ENCODE measurements at regions not wholly inside any gene's neighbourhood (a gene's known extent, or its start where the extent isn't known, plus 50 kb on each side); places are given as distances from the start of the nearest gene placed in this dataset.

DNA sequence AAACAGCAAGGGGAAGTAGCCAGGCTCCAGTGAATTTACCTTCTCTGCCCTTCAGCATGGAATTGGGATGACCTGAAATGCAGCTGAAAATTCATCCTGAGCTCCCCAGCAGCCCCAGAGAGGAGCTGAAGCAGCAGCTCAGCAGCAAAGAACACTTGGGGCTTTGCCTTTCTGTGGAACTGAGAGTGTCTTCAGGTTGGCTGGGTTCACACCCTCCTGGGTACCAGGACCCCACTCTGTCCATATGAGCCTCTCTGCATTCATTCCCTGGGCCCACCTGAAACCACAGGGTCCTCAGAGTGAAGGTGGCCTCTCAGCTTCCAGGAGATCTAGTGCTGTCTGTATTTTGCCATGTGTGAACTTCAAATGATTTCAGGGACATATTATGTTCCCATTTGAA, 429.2 kb downstream of the MN1 start:
- TF ChIP-seq FOXP2 (optimal IDR thresholded peaks at IDR 0.05; ENCODE audit: borderline replicate concordance, extremely low read depth, extremely low read length, insufficient read depth) (no peak), POLR2AphosphoS5 (IDR thresholded peaks at IDR 0.05; ENCODE audit: low read depth, low read length) (no peak), TAF1 (IDR thresholded peaks at IDR 0.05; ENCODE audit: borderline replicate concordance, insufficient read depth, low read length) (no peak), SIN3A (IDR thresholded peaks at IDR 0.05; ENCODE audit: borderline replicate concordance, insufficient read depth, low read length) (no peak)
- TF ChIP-seq, protein P1, sequence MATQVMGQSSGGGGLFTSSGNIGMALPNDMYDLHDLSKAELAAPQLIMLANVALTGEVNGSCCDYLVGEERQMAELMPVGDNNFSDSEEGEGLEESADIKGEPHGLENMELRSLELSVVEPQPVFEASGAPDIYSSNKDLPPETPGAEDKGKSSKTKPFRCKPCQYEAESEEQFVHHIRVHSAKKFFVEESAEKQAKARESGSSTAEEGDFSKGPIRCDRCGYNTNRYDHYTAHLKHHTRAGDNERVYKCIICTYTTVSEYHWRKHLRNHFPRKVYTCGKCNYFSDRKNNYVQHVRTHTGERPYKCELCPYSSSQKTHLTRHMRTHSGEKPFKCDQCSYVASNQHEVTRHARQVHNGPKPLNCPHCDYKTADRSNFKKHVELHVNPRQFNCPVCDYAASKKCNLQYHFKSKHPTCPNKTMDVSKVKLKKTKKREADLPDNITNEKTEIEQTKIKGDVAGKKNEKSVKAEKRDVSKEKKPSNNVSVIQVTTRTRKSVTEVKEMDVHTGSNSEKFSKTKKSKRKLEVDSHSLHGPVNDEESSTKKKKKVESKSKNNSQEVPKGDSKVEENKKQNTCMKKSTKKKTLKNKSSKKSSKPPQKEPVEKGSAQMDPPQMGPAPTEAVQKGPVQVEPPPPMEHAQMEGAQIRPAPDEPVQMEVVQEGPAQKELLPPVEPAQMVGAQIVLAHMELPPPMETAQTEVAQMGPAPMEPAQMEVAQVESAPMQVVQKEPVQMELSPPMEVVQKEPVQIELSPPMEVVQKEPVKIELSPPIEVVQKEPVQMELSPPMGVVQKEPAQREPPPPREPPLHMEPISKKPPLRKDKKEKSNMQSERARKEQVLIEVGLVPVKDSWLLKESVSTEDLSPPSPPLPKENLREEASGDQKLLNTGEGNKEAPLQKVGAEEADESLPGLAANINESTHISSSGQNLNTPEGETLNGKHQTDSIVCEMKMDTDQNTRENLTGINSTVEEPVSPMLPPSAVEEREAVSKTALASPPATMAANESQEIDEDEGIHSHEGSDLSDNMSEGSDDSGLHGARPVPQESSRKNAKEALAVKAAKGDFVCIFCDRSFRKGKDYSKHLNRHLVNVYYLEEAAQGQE (IDR thresholded peaks at IDR 0.05; ENCODE audit: insufficient read depth in 1 of 2, low read depth in 2 of 2, low read length in 2 of 2) = no peak

DNA sequence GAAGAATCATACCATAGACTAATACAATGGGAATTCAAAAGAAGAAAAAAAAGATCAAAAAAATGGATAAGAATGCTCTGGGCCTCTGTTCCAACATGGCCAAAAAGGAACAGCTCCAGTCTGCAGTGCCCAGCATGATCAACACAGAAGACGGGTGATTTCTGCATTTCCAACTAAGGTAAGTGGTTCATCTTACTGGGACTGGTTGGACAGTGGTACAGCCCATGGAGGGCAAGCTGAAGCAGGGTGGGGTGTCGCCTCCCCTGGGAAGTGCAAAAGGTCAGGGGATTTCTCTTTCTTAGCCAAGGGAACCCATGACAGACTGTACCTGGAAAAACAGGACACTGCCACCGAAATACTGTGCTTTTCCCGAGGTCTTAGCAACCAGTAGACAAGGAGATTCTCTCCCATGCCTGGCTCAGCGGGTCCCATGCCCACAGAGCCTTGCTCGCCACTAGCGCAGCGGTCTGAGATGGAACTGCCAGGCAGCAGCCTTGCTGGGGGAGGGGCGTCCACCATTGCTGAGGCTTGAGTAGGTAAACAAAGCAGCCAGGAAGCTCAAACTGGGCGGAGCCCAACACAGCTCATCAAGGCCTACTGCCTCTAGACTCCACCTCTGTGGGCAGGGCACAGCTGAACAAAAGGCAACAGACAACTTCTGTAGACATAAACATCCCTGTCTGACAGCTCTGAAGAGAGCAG, 428.4 kb downstream of the MN1 start:
- TF ChIP-seq TAF1 (IDR thresholded peaks at IDR 0.05; ENCODE audit: borderline replicate concordance, insufficient read depth, low read length) (no peak), FOXP2 (optimal IDR thresholded peaks at IDR 0.05; ENCODE audit: borderline replicate concordance, extremely low read depth, extremely low read length, insufficient read depth) (no peak), POLR2AphosphoS5 (IDR thresholded peaks at IDR 0.05; ENCODE audit: low read depth, low read length) (no peak), SIN3A (IDR thresholded peaks at IDR 0.05; ENCODE audit: borderline replicate concordance, insufficient read depth, low read length) (no peak)
- TF ChIP-seq, protein P1 (IDR thresholded peaks at IDR 0.05; ENCODE audit: insufficient read depth in 1 of 2, low read depth in 2 of 2, low read length in 2 of 2) = no peak

DNA sequence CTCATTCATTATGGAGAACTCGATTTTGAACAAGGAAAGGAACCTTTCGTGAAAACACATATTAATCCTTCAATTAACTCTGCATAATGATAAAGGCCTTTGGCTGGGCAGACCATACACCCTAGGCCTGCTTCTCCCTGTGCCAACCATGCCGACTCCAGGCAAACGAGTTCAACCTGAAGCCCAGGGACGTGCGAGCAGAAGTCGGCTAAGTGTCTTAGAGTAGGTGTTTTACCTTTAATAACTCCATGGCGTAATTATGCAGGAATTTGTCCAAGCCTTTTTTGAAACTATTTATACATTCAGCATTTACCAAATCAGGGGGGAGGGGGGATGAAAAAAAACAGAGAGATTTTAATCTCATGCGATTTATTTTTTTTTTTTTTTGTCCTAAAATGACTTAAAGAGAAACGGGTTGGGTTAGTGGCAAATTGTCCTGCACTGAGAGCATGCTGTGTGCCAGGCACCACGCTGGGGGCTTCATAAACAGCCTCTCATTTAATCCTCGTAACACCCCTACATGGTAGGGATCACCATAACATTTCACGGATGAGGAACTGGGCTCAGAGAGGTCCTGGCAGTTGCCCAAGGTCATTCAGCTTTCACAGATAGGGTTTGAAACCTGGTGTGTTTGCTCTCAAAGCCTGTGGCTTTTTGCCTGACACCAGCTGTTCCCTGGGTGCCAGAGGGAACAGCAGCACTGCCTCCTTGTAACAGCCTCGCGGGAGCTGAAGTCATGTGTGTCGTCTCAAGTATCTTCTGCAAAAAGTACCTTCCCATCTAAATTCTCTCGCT, 423.9 kb downstream of the MN1 start:
- TF ChIP-seq SIN3A (IDR thresholded peaks at IDR 0.05; ENCODE audit: borderline replicate concordance, insufficient read depth, low read length) (no peak), POLR2AphosphoS5 (IDR thresholded peaks at IDR 0.05; ENCODE audit: low read depth, low read length) (no peak), FOXP2 (optimal IDR thresholded peaks at IDR 0.05; ENCODE audit: borderline replicate concordance, extremely low read depth, extremely low read length, insufficient read depth) (no peak), TAF1 (IDR thresholded peaks at IDR 0.05; ENCODE audit: borderline replicate concordance, insufficient read depth, low read length) (no peak)
- TF ChIP-seq, protein P1 (IDR thresholded peaks at IDR 0.05; ENCODE audit: insufficient read depth in 1 of 2, low read depth in 2 of 2, low read length in 2 of 2) = no peak

DNA sequence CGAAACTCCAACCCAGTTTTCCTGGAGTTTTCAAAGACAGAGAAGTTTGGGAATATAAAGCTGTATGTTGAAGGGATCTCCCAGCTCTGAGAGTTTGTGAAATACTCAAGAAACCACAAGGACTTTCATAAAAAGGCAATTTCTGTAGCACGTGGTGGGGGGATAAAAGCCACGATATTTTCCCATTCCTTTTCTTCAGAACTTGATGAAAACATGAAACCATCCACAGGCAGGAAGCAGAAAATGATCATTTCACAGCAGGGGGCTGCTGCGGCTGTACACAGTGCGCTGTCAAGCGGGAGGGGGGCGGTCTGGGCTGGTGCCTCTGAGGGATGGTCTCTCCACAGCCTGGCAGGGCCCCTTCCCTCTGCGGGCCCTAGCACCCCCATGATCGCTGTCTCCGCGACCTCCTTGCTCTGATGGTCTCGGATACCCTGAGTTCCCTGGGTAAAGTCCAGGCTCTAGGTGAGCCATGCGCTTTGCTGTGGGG, 423.2 kb downstream of the MN1 start:
- TF ChIP-seq POLR2AphosphoS5 (IDR thresholded peaks at IDR 0.05; ENCODE audit: low read depth, low read length) = no peak

DNA sequence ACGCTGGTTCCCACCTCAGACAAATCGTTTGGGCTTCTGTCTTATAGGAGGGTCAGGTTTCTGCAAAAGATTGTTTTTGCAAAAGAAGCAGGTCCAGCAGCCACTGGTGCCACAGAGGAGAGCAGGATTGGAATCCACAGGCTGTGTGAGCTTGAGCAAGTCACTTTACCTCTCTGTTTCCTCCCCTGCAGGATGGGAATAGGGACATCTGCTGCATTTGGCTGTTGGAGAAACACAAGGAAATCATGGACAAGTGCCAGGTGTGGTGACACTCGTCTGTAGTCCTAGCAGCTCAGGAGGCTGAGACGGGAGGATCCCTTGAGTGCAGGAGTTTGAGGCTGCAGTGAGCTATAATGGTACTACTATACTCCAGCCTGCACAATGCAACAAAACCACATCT, 422.6 kb downstream of the MN1 start:
- no peak for TF ChIP-seq TAF1 (IDR thresholded peaks at IDR 0.05; ENCODE audit: borderline replicate concordance, insufficient read depth, low read length)
- TF ChIP-seq SIN3A (IDR thresholded peaks at IDR 0.05; ENCODE audit: borderline replicate concordance, insufficient read depth, low read length) = no peak
- TF ChIP-seq, protein P1 (IDR thresholded peaks at IDR 0.05; ENCODE audit: insufficient read depth in 1 of 2, low read depth in 2 of 2, low read length in 2 of 2) = no peak
- no peak for TF ChIP-seq POLR2AphosphoS5 (IDR thresholded peaks at IDR 0.05; ENCODE audit: low read depth, low read length)
- no peak for TF ChIP-seq FOXP2 (optimal IDR thresholded peaks at IDR 0.05; ENCODE audit: borderline replicate concordance, extremely low read depth, extremely low read length, insufficient read depth)

Data from PFSK-1 (cell line).